AG09309 (cell line): ENCODE measurements at regions not wholly inside any gene's neighbourhood (a gene's known extent, or its start where the extent isn't known, plus 50 kb on each side); places are given as distances from the start of the nearest gene placed in this dataset.
"Not testable (repeated sequence)": the region's sequence is repeated elsewhere in the genome, so short reads cannot be mapped to it uniquely, and the experiment has no call there.

Experiments
- DNase-seq: peaks from one replicate; pipeline ENCODE4 v3.0.0-alpha.2; 2010; ENCODE audit warnings: low read depth
- H3K4me3 ChIP-seq: 2 replicates; pipeline ENCODE4 v1.5.1; 2011; ENCODE audit warnings: mild to moderate bottlenecking, low read depth, low read length, moderate library complexity; ENCODE audit not compliant: control insufficient read depth
- TF ChIP-seq, protein P1 (sequence below): IDR thresholded peaks from 2 replicates; pipeline ENCODE4 v1.5.1; 2011; ENCODE audit warnings: mild to moderate bottlenecking, low read depth, low read length, inconsistent platforms; ENCODE audit not compliant: insufficient read depth, control insufficient read depth; ENCODE audit errors: missing control alignments

DNA sequence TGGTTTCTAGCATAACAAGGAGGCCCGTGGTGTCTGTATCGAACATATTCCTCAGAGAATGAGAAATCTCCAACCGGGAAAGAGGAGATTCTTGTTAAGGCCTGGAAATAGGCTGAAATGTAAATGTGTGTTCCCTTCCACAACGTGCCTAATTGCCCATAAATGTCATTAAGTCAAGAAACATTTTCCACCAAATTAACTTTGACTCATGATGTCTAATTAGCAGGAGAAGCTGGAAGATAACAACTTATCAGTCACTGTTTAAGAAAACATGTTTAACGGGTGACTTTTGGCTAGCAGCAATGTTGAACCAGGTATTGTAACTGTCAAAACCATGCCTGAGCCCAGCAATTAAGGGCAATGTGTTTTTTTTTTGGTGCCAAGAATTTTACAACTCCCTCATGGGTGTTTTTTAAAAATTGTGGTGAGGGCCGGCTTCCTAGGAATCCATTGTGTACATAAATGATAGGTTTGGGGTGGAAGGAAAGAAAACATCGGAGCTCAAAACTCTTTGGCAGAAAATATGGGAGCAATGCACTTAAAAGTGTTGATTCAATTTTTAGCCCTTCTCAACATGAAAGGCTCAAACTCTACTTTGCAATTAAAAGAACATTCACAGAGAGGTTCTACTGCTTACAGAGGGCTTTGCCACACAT, 67.0 kb downstream of the OLIG1 start:
- no peak overlapping the region for H3K4me3 ChIP-seq
- DNase-seq, result no peak
- TF ChIP-seq, protein P1, sequence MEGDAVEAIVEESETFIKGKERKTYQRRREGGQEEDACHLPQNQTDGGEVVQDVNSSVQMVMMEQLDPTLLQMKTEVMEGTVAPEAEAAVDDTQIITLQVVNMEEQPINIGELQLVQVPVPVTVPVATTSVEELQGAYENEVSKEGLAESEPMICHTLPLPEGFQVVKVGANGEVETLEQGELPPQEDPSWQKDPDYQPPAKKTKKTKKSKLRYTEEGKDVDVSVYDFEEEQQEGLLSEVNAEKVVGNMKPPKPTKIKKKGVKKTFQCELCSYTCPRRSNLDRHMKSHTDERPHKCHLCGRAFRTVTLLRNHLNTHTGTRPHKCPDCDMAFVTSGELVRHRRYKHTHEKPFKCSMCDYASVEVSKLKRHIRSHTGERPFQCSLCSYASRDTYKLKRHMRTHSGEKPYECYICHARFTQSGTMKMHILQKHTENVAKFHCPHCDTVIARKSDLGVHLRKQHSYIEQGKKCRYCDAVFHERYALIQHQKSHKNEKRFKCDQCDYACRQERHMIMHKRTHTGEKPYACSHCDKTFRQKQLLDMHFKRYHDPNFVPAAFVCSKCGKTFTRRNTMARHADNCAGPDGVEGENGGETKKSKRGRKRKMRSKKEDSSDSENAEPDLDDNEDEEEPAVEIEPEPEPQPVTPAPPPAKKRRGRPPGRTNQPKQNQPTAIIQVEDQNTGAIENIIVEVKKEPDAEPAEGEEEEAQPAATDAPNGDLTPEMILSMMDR, result no peak

DNA sequence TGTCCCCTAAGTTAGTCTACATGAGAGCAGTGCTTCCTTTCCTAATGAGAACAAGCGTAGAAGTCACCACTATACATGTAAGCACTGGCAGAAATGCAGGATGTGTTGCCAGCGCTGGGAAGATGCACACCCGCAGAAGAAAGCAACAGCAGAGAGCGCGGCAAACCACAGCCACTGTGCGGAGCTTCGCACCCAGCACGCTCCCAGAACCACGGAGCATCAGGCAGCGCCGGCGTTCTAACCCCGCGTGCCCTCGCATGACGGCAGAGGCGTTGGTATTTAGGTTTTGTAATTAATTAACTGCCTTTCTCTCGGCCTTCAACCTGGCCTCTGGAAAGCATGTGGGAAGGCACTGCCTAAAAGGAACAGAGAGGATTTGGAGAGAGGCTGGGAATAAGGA, 69.1 kb downstream of the OLIG1 start:
- no peak for DNase-seq
- H3K4me3 ChIP-seq, result no peak overlapping the region

DNA sequence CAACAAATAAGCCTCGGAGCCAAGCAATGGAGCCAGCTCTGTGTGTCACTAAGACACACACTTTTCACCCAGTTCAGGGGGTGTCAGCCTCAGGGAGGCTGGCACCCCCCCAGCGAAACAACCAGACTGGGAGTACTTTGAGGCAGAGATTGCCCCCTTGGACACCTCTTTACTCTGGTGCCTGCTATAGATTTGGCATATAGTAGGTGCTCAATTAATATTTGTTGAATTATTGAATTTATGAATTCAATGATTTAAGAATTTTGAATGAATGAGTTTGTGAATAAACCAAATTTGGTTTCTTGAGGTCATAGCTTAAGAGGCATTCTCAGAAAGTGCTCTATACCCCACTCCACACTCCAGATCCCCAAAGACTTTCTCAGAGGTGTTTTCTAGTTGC, 70.3 kb downstream of the OLIG1 start:
- DNase-seq, result no peak
- TF ChIP-seq, protein P1, result no peak
- no peak overlapping the region for H3K4me3 ChIP-seq

More for the DNA sequence above, 69.1 kb downstream of the OLIG1 start:
- TF ChIP-seq, protein P1, result no peak

DNA sequence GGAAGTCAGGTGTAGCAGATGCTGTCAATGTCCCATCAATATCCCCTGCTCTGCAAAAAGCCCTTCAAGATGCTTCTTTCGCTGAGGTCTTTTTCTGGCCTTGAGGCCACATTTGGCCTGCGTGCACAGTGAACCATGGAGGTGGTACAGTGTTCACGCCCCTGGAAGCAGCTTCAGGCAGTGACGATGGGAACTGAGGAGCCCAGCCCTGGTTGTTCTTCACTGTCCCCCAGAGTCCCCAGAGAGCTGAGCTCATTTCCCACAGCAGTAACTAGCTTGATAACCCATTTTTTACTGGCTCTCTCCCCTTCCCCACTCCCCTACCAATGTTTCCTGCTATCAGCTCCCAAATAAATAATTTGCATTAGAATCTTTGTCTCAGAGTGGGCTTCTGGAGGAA, 76.5 kb downstream of the OLIG1 start:
- DNase-seq, result no peak
- H3K4me3 ChIP-seq, result no peak overlapping the region
- TF ChIP-seq, protein P1, result no peak

DNA sequence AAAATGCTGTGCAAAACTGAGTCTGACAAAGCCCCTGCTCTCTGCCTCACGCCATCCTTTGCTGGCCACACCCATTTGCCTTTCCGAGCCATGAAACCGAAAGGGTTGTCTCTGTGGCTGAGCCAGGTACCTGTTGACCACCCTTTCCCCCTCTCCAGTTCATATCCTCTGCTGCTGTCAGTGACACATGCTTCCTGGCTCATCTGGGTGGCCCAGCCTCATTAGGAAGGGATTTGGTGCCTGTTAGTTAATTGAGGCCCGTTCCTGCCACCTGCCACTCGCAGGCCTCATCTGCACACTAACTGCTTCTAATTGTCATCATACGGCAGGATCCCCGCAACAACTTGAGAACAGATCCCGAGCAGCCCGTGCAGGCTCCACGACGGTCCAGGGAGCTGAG, 79.2 kb downstream of the OLIG1 start:
- H3K4me3 ChIP-seq, result no peak overlapping the region
- TF ChIP-seq, protein P1, result no peak
- no peak for DNase-seq

DNA sequence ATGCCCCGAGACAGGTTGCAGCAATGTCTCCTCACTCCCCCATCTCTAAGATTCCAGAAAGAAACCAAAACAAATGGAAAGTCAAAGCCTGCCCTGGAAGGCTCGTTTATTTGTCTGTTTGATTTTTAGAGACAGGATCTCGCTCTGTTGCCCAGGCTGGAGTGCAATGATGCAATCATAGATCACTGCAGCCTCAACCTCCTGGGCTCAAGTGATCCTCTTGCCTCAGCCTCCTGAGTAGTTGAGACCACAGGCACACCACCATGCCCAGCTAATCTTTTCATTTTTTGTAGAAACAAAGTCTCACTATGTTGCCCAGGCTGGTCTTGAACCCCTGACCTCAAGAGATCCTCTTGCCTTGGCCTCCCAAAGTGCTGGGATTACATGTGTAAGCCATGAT, 78.8 kb upstream of the IFNAR2 start:
- not testable (repeated sequence) for DNase-seq

DNA sequence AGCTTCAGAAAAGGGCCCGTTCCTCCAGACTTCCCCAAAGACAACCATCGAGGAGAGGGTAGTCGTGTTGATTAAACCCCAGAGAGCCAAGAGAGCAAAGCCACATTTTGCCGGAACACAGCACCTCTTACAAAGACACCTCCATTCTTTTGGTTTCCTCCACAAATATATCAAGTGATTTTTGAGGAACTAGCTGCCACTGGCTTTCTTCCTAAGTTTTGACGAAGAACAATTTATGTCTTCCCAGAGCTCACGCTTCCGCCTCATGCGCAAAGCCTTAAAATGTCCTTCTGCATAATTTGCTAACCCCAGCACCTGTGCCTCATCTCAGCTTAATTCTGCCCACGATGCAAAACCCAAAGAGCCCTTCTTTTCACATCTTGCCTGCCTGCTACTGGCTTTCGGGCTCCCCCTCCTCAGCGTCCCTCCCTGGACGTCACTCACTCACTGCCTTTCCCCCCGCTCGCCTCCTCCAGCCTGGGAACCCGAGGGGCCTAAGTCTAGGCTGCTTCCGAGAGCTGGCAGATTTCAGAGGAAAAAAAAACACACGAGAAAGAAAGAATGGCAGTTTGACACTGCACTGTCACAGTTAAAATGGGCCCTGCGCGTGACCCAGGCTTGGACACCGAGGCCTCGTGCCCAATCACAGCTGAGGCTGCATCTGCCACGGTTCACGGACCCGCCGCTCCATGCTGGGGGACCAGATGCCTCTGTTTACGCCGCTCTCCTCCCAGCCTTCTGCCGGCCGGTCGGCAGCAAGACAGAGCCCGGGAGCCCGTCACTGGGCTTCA, 77.6 kb upstream of the IFNAR2 start:
- DNase-seq, result no peak
- H3K4me3 ChIP-seq, result no peak overlapping the region
- TF ChIP-seq, protein P1, result no peak

More for the DNA sequence above, 78.8 kb upstream of the IFNAR2 start:
- H3K4me3 ChIP-seq, result not testable (repeated sequence)
